ENCODE measurements at regions not wholly inside any gene's neighbourhood (a gene's known extent, or its start where the extent isn't known, plus 50 kb on each side); places are given as distances from the start of the nearest gene placed in this dataset.

DNA sequence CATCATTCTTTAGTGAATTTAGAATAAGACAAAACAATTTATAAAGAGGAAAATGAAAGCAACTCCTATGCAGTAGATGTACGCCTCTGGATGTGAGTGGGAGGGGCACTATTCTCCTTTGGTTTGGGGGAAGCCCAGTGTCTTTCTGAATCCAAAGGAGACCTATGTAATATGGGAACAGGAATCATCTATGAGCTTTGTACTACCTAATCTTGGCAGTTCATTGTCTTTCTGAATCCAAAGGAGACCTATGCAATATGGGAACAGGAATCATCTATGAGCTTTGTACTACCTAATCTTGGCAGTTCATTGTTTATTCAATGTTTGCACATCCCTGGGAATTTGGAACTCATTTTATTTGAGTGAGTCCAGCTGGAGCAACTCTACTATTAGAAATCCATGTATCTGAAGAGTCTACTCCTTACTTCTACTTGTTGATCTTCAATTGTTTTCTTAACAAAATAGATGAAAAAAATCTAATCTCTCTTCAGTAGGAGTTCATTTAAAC is 401.1 kb upstream of the LRATD1 start:
- no peak for DNase-seq (ENCODE audit: low read depth in 2 of 2, low spot score in 1 of 2)

- DNase-seq (ENCODE audit: low read depth in 2 of 2, low spot score in 1 of 2): no peak
These were observed 400.3 kb upstream of the LRATD1 start for GRCh38 chr2:14232217-14232616.

GRCh38 chr2:14234911-14235310 is 397.6 kb upstream of the LRATD1 start:
- no peak for DNase-seq (ENCODE audit: low read depth in 2 of 2, low spot score in 1 of 2)

GRCh38 chr2:14235667-14236066 is 396.9 kb upstream of the LRATD1 start:
- DNase-seq (ENCODE audit: low read depth in 2 of 2, low spot score in 1 of 2): no peak

DNA sequence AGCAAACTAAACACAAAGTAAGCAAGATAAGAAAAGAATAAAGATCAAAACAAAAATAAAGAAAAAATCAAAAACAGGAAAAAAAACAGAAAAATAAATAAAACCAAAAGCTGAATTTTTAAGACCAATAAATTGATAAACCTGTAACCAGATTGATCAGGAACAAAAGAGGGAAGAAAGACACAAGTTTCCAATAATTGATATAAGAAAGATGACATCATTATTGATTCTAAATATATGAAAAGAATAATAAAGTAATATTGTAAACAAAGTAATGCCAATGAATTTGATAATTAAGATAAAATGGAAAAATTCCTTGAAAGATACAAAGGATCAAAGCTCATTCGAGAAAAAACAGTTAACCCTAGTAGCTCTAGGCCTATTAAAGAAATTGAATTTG is 394.6 kb upstream of the LRATD1 start:
- DNase-seq (ENCODE audit: low read depth in 2 of 2, low spot score in 1 of 2): no peak

DNA sequence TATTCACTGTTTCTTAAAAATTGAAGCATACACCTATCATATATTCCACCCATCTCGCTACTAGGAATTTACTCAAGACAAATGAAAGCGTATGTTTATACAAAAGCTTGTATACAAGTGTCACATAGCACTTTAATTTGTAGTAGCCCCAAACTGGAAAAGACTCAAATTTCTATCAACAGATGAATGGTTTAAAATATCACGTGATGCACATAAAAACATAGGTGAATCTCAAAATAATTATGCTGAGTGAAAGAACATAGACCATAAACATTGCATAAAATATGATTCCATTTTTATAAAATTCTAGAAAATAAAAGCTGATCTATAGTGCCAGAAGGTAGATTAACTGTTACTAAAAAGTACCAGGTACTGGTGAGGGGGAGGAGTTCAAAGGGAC is 392.9 kb upstream of the LRATD1 start:
- DNase-seq (ENCODE audit: low read depth in 2 of 2, low spot score in 1 of 2): no peak

GRCh38 chr2:14240868-14241267 is 391.6 kb upstream of the LRATD1 start:
- no peak for DNase-seq (ENCODE audit: low read depth in 2 of 2, low spot score in 1 of 2)

DNA sequence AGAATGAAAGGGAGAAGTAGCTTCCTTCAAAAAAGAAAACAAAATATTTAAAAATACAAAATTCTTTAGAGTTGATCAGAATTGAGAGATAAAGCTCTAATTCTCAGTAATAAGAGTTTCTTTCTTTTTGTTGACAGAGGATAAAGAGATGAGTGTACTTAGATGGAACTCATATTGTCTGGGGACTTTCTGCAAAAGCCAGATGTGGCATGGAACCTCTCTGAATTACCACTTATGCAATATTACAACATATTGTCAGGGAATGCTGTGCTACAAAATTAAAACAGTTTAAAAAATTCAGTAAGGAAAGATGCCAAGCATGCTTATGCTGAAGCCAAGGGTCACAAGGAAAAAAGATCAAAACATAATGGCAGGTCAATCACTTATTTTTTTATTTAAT is 386.6 kb upstream of the LRATD1 start:
- no peak for DNase-seq (ENCODE audit: low read depth in 2 of 2, low spot score in 1 of 2)

DNA sequence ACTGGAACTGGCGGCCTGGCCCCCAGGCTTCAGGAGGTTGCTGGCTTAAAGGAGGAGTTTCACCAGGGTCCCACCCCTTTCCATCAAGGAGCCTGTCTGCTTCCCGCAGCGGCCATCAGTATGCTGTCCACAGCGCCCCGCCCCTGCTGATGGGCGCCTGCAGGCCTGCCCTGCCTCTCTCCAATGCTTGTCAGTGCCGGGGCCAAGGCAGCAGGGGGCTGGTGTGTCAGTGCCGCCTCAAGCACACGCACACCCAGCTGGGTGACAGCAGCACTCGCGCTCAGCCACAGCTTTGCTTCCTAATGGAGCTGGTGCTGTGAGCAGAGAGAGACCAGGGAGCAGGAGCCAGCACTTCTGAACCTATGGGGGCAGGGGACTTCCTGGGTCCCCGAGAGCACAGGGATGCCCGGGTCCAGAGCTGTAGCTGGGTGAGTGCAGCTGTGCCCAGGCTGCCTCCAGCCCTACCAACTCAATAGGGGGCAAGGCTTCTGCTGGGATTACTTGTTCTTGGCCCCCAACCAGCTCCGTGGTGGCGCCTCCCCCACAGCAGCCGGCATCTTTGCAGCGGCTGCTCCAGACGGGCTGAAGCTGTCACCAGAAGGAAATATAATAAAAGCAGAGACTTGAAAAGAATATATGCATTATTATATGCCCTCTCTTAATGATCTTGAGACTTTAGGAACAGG is 377.2 kb upstream of the LRATD1 start:
- DNase-seq (ENCODE audit: low read depth in 2 of 2, low spot score in 1 of 2): no peak

DNA sequence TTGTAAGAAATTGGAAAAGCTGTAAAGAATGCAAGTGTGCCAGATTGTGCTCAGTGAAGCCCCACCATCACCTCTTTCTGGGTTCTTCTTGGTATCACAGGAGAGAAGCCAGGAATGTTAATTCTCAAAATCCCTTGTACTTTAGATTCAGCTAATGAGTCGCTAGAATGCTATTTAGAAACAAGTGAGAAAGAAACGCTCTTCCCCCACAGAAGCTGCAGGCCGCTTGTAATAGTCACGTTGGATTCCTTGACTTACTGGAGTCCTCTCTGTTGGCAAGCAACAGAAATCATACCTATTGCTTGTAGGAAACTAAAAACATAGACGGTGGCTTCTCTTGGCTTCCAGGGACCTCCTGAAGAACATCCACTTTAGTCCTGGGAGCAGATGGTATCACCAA is 375.6 kb upstream of the LRATD1 start:
- DNase-seq (ENCODE audit: low read depth in 2 of 2, low spot score in 1 of 2): no peak

GRCh38 chr2:14257801-14258507 is 374.6 kb upstream of the LRATD1 start:
- DNase-seq (ENCODE audit: low read depth in 2 of 2, low spot score in 1 of 2): no peak

DNA sequence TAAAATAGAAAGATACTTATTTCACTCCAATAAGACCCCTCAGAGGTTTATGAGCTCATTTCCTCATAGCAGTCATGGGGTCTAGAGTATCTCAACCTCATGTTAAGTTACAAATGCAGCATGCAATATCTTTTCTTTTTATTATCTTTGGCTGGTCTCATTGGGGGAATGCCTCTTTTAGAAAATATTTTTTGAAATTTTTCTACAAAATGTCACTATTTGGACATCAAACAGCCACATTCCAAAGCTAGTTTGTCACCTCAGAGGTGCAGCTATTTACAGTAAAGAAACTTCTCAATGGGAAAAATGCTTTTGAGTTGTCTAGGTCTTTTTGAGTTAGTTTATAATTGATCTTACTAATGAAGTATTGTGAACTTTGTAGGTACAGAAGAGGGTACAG is 370.7 kb upstream of the LRATD1 start:
- DNase-seq (ENCODE audit: low read depth in 2 of 2, low spot score in 1 of 2): no peak

DNA sequence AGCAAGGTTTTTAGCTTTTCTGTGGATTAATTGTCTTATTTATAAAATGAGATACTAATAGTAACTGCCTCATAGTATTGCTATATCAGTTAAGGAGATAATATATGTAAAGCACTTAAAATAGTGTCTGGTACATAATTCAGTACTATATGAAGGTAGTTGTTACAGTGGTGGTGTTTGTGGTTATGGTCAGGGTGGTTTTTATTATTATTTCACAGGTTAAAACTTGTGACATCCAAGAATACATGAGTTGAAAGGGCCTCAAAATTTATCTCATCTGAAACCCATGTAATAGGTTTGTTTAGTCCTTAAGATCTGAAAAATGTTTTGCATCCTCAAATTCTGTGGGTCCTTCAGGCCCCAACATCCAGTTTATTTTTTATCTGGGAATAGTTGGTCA is 369.5 kb upstream of the LRATD1 start:
- DNase-seq (ENCODE audit: low read depth in 2 of 2, low spot score in 1 of 2): no peak

- DNase-seq (ENCODE audit: low read depth in 2 of 2, low spot score in 1 of 2): no peak
These were observed 362.4 kb upstream of the LRATD1 start for GRCh38 chr2:14270036-14270582.

GRCh38 chr2:14272396-14273075 is 360.0 kb upstream of the LRATD1 start:
- no peak for DNase-seq (ENCODE audit: low read depth in 2 of 2, low spot score in 1 of 2)

DNA sequence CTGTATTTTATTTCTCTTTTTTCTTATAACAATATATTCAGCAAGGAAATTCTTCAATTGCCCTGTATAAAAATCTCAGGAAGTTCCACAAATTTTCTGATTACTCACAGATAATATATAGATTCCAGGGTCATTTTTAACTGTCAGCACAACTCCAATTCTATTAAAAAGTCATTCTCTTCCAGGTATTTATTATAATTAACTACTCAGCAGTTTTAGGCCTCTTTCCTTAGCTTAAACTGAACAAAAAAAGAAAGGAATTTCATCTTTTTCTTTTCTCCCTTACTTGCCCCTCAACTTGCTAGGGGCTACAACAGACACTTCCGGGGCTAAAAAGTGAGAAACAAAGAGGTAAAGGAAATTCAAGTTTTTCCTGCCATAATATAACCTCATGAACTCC is 358.9 kb upstream of the LRATD1 start:
- no peak for DNase-seq (ENCODE audit: low read depth in 2 of 2, low spot score in 1 of 2)

DNA sequence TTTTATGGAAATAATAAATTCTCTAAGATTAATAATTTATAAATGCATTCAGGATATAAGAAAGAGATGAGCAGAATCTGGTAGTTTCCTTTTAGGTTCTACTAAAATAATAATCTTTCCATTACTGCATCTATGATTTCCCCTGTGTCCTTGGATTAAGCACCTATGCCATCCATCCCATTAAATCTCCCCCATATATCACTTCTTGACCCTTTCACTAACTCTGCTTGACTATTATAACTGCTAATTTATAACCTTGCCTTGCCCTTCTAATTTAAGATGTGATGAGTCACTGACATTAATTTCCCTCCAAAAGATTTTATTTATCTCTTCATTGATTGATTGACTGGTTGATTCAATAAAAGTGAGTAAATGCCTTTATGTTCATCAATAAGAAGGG is 348.3 kb upstream of the LRATD1 start:
- DNase-seq (ENCODE audit: low read depth in 2 of 2, low spot score in 1 of 2): no peak

DNA sequence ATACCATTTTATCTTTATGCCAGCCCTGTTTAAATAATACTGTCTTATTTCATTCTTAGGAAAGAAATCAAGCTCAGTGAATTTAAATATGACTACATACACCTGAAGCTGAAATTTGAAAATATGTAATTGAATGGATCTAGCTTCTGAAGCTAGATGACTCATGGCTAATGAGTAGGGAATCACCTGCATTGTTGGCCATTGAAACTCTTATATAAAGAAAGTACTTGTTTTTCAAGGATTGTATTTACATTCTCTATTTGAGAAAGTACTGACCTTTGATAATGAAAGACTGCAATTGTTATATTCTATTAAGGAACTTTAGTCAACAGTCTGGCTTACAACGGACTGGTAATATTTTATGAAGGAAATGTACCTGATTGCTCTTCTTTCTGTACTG is 346.7 kb upstream of the LRATD1 start:
- no peak for DNase-seq (ENCODE audit: low read depth in 2 of 2, low spot score in 1 of 2)

- no peak for DNase-seq (ENCODE audit: low read depth in 2 of 2, low spot score in 1 of 2)
These were observed 344.5 kb upstream of the LRATD1 start for GRCh38 chr2:14288016-14288415.

GRCh38 chr2:14292964-14293363 is 339.6 kb upstream of the LRATD1 start:
- DNase-seq (ENCODE audit: low read depth in 2 of 2, low spot score in 1 of 2): no peak

- no peak for DNase-seq (ENCODE audit: low read depth in 2 of 2, low spot score in 1 of 2)
These were observed 335.2 kb upstream of the LRATD1 start for GRCh38 chr2:14297340-14297739.

GRCh38 chr2:14297906-14298305 is 334.6 kb upstream of the LRATD1 start:
- DNase-seq (ENCODE audit: low read depth in 2 of 2, low spot score in 1 of 2): no peak

Data from stimulated activated CD8-positive, alpha-beta memory T cell treated with anti-CD3 and anti-CD28 coated beads, Interleukin-4, amount 100 ng/mL, for 1 hour (primary cell).